Endothelial cell (in vitro differentiated cells): ENCODE measurements at regions not wholly inside any gene's neighbourhood (a gene's known extent, or its start where the extent isn't known, plus 50 kb on each side); places are given as distances from the start of the nearest gene placed in this dataset.

Experiments
- DNase-seq: peaks from one replicate; pipeline ENCODE4 v3.0.0; 2021; ENCODE audit warnings: low spot score
- H3K27ac Mint-ChIP-seq: one replicate; pipeline ENCODE4 v1.8.0; 2021; ENCODE audit warnings: mixed read lengths, inconsistent platforms; ENCODE audit not compliant: unreplicated experiment
- H3K27me3 Mint-ChIP-seq: one replicate; pipeline ENCODE4 v1.8.0; 2021; ENCODE audit warnings: mild to moderate bottlenecking, moderate library complexity, mixed read lengths, inconsistent platforms; ENCODE audit not compliant: unreplicated experiment
- H3K36me3 Mint-ChIP-seq: one replicate; pipeline ENCODE4 v1.8.0; 2021; ENCODE audit warnings: mild to moderate bottlenecking, low read depth, mixed read lengths, inconsistent platforms; ENCODE audit not compliant: unreplicated experiment
- H3K4me1 Mint-ChIP-seq: one replicate; pipeline ENCODE4 v1.8.0; 2021; ENCODE audit warnings: mild to moderate bottlenecking, mixed read lengths, inconsistent platforms; ENCODE audit not compliant: unreplicated experiment
- H3K4me3 Mint-ChIP-seq: one replicate; pipeline ENCODE4 v1.8.0; 2021; ENCODE audit warnings: mild to moderate bottlenecking, mixed read lengths, inconsistent platforms; ENCODE audit not compliant: unreplicated experiment
- H3K9me3 Mint-ChIP-seq: one replicate; pipeline ENCODE4 v1.8.0; 2021; ENCODE audit warnings: mixed read lengths, inconsistent platforms; ENCODE audit not compliant: unreplicated experiment
- TF ChIP-seq, protein P1 (sequence below): fragments of 200-600 bp; sonication (generic); IDR thresholded peaks from one replicate; pipeline ENCODE4 v1.5.0; 2021; ENCODE audit warnings: antibody characterized with exemption; ENCODE audit not compliant: unreplicated experiment

DNA sequence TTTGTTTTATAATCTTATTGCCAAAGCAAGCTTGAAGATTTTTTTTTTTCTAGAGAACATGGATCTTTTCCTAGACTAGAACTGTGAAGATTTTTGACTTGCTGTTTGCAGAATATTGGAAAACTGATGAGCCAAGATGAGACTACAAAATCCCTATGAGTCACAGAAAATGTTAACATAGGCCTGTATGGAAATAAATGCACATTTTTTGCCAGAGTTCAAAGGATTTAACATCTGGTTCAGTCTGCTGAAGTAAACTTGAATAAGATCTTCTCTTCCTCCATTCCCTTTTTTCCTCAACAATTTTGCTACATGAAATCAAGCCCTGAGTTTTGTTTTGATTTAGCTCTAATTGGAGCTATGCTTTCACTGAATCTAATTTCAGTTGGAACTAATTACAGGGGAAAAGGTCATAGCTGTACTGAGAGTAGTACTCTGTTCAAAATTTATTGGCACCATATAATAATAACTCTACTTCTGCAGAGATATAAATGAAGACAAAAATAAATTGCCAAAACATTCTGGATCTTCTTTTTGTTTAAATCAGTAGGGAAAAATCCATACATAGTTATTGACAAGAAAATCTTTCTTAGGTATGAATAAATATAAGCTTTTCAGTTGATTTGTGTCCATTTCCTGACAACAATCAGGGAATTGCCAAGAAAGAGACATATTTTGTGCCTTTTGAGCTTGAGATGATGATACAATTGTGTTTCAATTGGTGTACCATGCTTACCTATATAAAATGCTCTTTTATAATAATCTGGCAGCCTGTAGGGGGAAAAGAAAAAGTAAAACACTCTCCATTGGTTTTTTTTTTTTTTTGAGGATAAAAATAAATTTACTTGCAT is 387.5 kb upstream of the GOT2 start:
- TF ChIP-seq, protein P1, sequence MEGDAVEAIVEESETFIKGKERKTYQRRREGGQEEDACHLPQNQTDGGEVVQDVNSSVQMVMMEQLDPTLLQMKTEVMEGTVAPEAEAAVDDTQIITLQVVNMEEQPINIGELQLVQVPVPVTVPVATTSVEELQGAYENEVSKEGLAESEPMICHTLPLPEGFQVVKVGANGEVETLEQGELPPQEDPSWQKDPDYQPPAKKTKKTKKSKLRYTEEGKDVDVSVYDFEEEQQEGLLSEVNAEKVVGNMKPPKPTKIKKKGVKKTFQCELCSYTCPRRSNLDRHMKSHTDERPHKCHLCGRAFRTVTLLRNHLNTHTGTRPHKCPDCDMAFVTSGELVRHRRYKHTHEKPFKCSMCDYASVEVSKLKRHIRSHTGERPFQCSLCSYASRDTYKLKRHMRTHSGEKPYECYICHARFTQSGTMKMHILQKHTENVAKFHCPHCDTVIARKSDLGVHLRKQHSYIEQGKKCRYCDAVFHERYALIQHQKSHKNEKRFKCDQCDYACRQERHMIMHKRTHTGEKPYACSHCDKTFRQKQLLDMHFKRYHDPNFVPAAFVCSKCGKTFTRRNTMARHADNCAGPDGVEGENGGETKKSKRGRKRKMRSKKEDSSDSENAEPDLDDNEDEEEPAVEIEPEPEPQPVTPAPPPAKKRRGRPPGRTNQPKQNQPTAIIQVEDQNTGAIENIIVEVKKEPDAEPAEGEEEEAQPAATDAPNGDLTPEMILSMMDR: no peak
- Mint-ChIP-seq H3K9me3 (no peaks in the 10 kb centered on the region), H3K4me3 (no peak overlapping the region), H3K4me1 (no peaks in the 10 kb centered on the region), H3K27me3 (no peaks in the 10 kb centered on the region), H3K36me3 (no peaks in the 10 kb centered on the region), H3K27ac (no peak overlapping the region)
- no peak for DNase-seq

DNA sequence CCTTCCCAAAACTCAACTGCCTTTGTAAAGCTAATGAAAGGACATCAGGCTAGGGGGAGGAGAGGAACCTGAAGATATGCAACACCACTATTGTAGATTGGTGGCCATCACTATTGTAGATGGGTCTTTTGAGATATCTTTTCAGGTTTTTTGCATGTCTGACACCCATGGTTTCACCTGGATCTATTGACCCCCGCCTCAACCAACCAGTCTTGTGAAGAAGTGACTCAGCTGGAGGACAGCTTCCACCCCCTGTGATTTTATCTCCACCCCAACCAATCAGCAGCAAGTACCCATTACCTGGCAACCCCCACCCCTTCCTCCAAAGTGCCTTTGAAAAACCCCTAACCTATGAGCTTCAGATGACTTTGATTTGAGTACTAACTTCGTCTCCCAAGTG is 382.6 kb upstream of the GOT2 start:
- no peak for DNase-seq
- H3K4me3 Mint-ChIP-seq: no peak overlapping the region
- H3K27ac Mint-ChIP-seq: no peak overlapping the region
- TF ChIP-seq, protein P1: no peak
- H3K4me1 Mint-ChIP-seq: no peaks in the 10 kb centered on the region
- no peaks in the 10 kb centered on the region for H3K27me3 Mint-ChIP-seq
- no peaks in the 10 kb centered on the region for H3K36me3 Mint-ChIP-seq
- H3K9me3 Mint-ChIP-seq: no peaks in the 10 kb centered on the region

DNA sequence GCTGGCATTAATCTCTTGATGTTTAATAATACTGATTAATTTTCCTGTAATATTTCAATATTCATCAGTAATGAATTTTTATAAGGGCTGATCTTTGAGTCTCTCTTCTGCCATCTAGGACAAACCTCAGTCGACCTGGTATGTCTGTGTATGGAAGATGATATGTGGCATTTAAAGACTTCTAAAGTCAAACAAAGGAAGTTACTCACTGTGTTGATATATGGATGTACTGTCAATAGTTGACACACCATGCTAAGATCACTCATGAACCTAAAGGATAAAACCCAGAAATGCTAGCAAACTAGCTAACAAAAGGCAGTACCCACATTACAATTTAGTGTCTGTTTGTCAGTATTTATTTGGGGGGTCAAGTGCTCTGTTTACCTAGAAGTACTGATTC is 380.7 kb upstream of the GOT2 start:
- no peak overlapping the region for H3K4me3 Mint-ChIP-seq

DNA sequence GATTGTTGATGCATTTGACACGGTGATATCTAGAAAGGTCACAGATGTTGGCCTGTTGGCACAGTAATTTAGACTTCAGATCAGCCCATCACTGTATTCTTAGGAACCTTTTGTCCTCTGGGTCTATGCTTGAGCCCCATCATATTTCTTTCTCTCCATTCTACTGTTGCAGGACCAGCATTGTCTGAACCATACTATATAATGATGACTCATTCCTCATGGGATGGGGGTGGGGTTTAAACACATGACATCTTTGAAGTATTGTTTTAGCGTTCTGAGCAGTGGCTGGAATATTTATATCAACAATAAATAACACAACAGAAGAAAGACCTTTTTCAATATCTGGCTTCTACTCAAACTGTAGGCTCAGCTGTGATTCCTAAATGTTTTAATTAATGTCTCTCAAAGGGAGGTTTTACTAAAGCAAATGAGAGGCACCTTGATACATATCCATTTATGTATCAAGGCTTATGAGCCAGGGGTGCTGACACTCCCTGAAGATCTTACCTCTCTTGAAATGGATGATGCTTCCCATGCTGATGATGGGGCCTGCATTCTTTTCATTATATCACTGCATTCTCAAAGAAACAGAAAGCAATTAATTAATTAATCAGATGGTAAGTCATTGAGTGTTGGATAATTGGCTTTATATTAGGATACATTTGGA is 379.0 kb upstream of the GOT2 start:
- H3K27ac Mint-ChIP-seq: no peak overlapping the region
- H3K4me1 Mint-ChIP-seq: no peaks in the 10 kb centered on the region
- no peak for DNase-seq
- H3K36me3 Mint-ChIP-seq: no peaks in the 10 kb centered on the region
- TF ChIP-seq, protein P1: no peak
- H3K9me3 Mint-ChIP-seq: no peaks in the 10 kb centered on the region
- no peak overlapping the region for H3K4me3 Mint-ChIP-seq
- H3K27me3 Mint-ChIP-seq: no peaks in the 10 kb centered on the region

More for the DNA sequence above, 380.7 kb upstream of the GOT2 start:
- no peak for DNase-seq
- TF ChIP-seq, protein P1: no peak
- Mint-ChIP-seq H3K27ac (no peak overlapping the region), H3K36me3 (no peaks in the 10 kb centered on the region), H3K9me3 (no peaks in the 10 kb centered on the region), H3K27me3 (no peaks in the 10 kb centered on the region), H3K4me1 (no peaks in the 10 kb centered on the region)

DNA sequence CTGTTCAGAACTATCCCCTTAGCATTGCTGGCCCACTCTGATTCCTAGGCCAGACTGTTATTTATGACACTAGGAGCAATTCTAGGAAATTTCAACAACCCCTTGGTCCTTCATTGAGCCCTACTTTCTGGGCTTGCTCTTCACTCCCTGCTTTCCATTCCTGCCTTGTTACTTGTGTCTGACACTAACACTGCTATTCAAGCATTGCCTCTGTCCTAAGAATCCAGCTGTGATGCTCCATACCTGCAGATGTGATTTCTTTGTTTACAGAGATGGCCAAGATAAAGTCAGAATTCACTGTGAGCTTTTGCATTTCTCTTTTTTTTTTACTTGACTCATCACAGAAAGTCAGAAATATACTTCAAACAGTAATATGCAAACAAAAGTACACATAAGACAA is 377.2 kb upstream of the GOT2 start:
- no peak overlapping the region for H3K4me3 Mint-ChIP-seq
- H3K9me3 Mint-ChIP-seq: no peaks in the 10 kb centered on the region
- H3K4me1 Mint-ChIP-seq: no peaks in the 10 kb centered on the region
- no peak for DNase-seq
- no peak overlapping the region for H3K27ac Mint-ChIP-seq
- TF ChIP-seq, protein P1: no peak
- no peaks in the 10 kb centered on the region for H3K27me3 Mint-ChIP-seq
- H3K36me3 Mint-ChIP-seq: no peaks in the 10 kb centered on the region
